Muscle layer of duodenum (tissue), 2 donors: ENCODE measurements at regions not wholly inside any gene's neighbourhood (a gene's known extent, or its start where the extent isn't known, plus 50 kb on each side); places are given as distances from the start of the nearest gene placed in this dataset.
"Not testable (repeated sequence)": the region's sequence is repeated elsewhere in the genome, so short reads cannot be mapped to it uniquely, and the experiment has no call there.

Experiments
- H3K27ac ChIP-seq: one replicate; pipeline ENCODE4 v1.7.0; 2013; ENCODE audit warnings: mild to moderate bottlenecking, low read length
- H3K27me3 ChIP-seq: one replicate; pipeline ENCODE4 v1.7.0; 2013; ENCODE audit warnings: low read depth, mild to moderate bottlenecking, control low read depth, low read length
- H3K36me3 ChIP-seq, 2 donors: one replicate each; pipeline ENCODE4 v1.7.0; 2013; ENCODE audit warnings: low read length in 2 of 2, control low read depth in 1 of 2, mild to moderate bottlenecking in 1 of 2; ENCODE audit not compliant: insufficient read depth in 2 of 2, control insufficient read depth in 1 of 2
- H3K4me1 ChIP-seq, 2 donors: one replicate each; pipeline ENCODE4 v1.7.0; 2013; ENCODE audit warnings: low read length in 2 of 2, mild to moderate bottlenecking in 2 of 2, control low read depth in 1 of 2, moderate library complexity in 1 of 2; ENCODE audit not compliant: insufficient read depth in 2 of 2, control insufficient read depth in 1 of 2
- H3K4me3 ChIP-seq, 2 donors: one replicate each; pipeline ENCODE4 v1.7.0; 2013; ENCODE audit warnings: low read length in 2 of 2, low read depth in 1 of 2, mild to moderate bottlenecking in 1 of 2
- H3K9me3 ChIP-seq, 2 donors: one replicate each; pipeline ENCODE4 v1.7.0; 2013; ENCODE audit warnings: low read length in 2 of 2, control low read depth in 1 of 2, mild to moderate bottlenecking in 1 of 2; ENCODE audit not compliant: control insufficient read depth in 1 of 2
- donor health status: healthy.

- not testable (repeated sequence) for H3K36me3 ChIP-seq, H3K27me3 ChIP-seq, H3K9me3 ChIP-seq, H3K4me1 ChIP-seq, H3K27ac ChIP-seq
- H3K4me3 ChIP-seq, result peak overlapping the region in 1 of 2 donors; percentile 52
These were observed 66.3 kb downstream of the FAM72C start for GRCh38 chr1:143905214-143906179.

DNA sequence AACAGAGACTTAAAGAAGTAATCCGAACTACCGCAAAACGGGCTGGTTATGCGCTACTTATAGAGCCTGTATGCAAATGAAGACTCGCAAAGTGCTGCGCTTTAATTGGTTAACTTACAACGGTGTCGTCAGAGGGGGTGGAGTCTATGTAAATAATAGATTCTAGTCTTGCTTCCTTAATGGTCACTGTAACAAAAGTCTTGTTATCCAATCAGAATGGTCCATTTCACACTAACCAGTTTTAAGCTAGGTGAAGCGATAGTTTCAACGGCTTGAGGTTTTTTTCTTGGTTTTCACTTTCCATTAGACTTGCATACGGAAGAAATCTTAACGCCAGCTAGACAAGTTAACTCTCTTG lies 67.2 kb downstream of the FAM72C start:
- H3K4me3 ChIP-seq, result peak overlapping the region in 1 of 2 donors; percentile 55
- not testable (repeated sequence) for H3K27ac ChIP-seq, H3K36me3 ChIP-seq, H3K4me1 ChIP-seq, H3K9me3 ChIP-seq, H3K27me3 ChIP-seq

- peak overlapping the region in 1 of 2 donors; percentile 55 for H3K4me3 ChIP-seq
These were observed 67.7 kb downstream of the FAM72C start for GRCh38 chr1:143903899-143904621.

GRCh38 chr1:143896377-143896776 lies 75.4 kb downstream of the FAM72C start:
- not testable (repeated sequence) for H3K9me3 ChIP-seq, H3K4me1 ChIP-seq, H3K27me3 ChIP-seq, H3K36me3 ChIP-seq, H3K27ac ChIP-seq, H3K4me3 ChIP-seq

More at GRCh38 chr1:143903899-143904621, 67.7 kb downstream of the FAM72C start:
- not testable (repeated sequence) for H3K27ac ChIP-seq, H3K4me1 ChIP-seq, H3K9me3 ChIP-seq, H3K27me3 ChIP-seq, H3K36me3 ChIP-seq

DNA sequence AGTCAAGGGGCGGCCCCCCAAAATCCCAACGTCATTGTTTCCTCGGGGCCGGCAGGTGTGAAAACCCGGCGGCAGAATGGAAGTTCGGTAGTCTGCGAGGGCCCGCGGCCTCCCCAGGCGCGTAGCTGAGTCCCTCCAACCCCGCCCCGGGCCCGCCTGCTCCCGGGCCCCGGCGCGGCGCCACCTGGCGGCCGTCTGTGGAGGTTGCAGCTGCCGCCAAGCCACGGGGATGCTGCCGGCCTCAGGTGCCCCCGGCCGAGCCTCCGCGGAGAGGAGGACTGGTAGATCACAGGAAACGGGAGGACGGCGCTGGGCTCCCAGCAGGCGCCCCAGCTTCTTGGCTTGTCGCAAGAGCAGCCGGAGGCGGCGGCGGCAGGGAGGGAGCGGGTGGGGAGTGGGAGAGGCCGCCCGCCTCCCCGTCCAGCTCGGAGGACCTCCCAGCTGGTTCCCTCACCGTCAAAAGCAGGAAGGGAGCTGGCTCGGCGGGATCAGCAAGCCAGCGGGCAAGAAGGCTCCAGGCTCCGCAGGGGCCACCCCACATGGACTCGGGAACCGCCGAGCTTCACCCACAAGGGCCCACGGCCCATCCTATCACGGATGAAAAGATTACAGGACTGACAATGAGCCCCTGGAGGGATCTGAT lies 86.7 kb downstream of the FAM72C start:
- H3K27ac ChIP-seq, H3K9me3 ChIP-seq, H3K4me1 ChIP-seq, H3K4me3 ChIP-seq, H3K36me3 ChIP-seq, H3K27me3 ChIP-seq: not testable (repeated sequence)

- not testable (repeated sequence) for H3K4me1 ChIP-seq, H3K9me3 ChIP-seq, H3K27ac ChIP-seq, H3K4me3 ChIP-seq, H3K27me3 ChIP-seq, H3K36me3 ChIP-seq
These were observed 87.3 kb downstream of the FAM72C start for GRCh38 chr1:143884532-143884931.

DNA sequence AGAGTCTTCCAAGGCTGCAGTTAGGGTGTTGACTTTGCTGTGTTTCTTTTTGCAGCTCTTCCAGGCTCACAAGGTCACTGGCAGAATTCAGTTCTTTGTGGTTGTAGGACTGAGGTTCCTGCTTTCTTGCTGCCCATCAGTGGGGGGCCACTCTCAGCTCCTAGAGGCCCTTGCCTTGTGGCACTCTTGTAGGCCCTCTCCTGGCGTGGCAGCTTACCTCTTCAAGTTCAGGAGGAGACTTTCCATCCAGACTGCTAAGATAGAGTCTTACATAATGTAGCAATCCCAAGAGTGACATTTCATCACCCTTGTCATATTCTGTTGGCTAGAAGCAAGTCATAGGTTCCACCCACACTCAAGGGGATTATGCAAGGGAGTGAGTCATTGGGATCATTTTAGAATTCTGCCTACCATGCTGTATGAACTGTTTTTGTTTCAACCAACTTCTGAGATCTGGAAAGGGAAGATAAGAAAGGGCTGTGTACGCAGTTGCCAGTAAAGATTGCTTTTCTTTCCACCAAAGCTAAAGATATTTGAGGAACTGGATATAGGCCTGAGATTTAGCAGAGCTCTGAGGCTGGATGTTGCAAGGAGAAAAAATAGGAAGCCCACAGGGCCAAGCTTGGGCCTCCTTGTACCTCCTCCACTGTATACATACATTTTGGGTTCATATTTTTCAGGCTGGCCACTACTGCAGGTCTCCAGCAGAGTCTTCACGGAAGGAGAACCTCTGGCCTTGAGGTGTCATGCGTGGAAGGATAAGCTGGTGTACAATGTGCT lies 91.8 kb downstream of the FAM72C start:
- H3K9me3 ChIP-seq, H3K36me3 ChIP-seq, H3K4me3 ChIP-seq, H3K27ac ChIP-seq, H3K27me3 ChIP-seq, H3K4me1 ChIP-seq: not testable (repeated sequence)

GRCh38 chr1:143875947-143876346 lies 95.8 kb downstream of the FAM72C start:
- not testable (repeated sequence) for H3K4me1 ChIP-seq, H3K4me3 ChIP-seq, H3K9me3 ChIP-seq, H3K27me3 ChIP-seq, H3K36me3 ChIP-seq, H3K27ac ChIP-seq

- H3K9me3 ChIP-seq, H3K27me3 ChIP-seq, H3K36me3 ChIP-seq, H3K4me1 ChIP-seq, H3K4me3 ChIP-seq, H3K27ac ChIP-seq: not testable (repeated sequence)
These were observed 97.2 kb downstream of the FAM72C start for GRCh38 chr1:143874625-143875024.

- not testable (repeated sequence) for H3K36me3 ChIP-seq, H3K4me1 ChIP-seq, H3K9me3 ChIP-seq, H3K27ac ChIP-seq, H3K4me3 ChIP-seq, H3K27me3 ChIP-seq
These were observed 98.1 kb downstream of the FAM72C start for GRCh38 chr1:143873650-143874049.

DNA sequence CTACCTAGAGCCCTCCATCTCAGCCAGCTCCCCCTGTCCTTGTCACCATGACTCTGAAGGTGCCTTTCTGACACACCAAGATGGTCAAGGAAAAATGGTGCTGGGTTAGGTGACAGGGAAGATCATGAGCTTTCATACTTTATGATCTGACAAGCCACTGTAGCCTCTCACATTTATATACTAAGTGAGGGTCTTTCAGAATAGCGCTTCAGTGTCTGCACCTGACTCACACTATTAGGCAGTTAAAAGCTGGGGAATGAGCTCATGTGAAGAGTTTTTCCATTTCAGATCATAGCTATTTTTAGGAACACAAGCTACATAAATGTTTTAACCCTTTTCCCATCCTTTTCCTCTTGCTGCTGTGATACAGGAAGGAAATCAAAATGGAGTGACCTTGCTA lies 101.4 kb downstream of the FAM72C start:
- H3K27ac ChIP-seq, H3K27me3 ChIP-seq, H3K36me3 ChIP-seq, H3K4me1 ChIP-seq, H3K9me3 ChIP-seq, H3K4me3 ChIP-seq: not testable (repeated sequence)
